ENCODE measurements at regions not wholly inside any gene's neighbourhood (a gene's known extent, or its start where the extent isn't known, plus 50 kb on each side); places are given as distances from the start of the nearest gene placed in this dataset.

GRCh38 chr1:202067188-202067974 lies 55.3 kb upstream of the GPR37L1 start:
- DNase-seq, result no peak

- peak; percentile 40 for DNase-seq
These were observed 54.1 kb upstream of the GPR37L1 start for GRCh38 chr1:202068596-202068995.

GRCh38 chr1:202069662-202070061 lies 53.1 kb upstream of the GPR37L1 start:
- DNase-seq, result peak; percentile 88

- no peak for DNase-seq
These were observed 50.4 kb upstream of the GPR37L1 start for GRCh38 chr1:202072211-202072765.

Measured in NCI-H1092 treated with DMSO at 0.1 percent for 48 hours (cell line).